ENCODE measurements at regions not wholly inside any gene's neighbourhood (a gene's known extent, or its start where the extent isn't known, plus 50 kb on each side); places are given as distances from the start of the nearest gene placed in this dataset.

- H3K27me3 Mint-ChIP-seq (ENCODE audit: unreplicated experiment), result peaks cover 12% of the 10 kb centered on the region
- H3K4me3 Mint-ChIP-seq (ENCODE audit: unreplicated experiment), result no peak overlapping the region
- DNase-seq (ENCODE audit: low spot score), result no peak
- H3K9me3 Mint-ChIP-seq (ENCODE audit: unreplicated experiment), result no peaks in the 10 kb centered on the region
- H3K27ac Mint-ChIP-seq (ENCODE audit: unreplicated experiment), result no peak overlapping the region
- no peaks in the 10 kb centered on the region for H3K4me1 Mint-ChIP-seq (ENCODE audit: unreplicated experiment)
- no peaks in the 10 kb centered on the region for H3K36me3 Mint-ChIP-seq (ENCODE audit: low read depth, unreplicated experiment)
- TF ChIP-seq CTCF (IDR thresholded peaks at IDR 0.05; ENCODE audit: unreplicated experiment), result no peak
These were observed 168.5 kb downstream of the OLFM1 start for GRCh38 chr9:135255841-135256580.

GRCh38 chr9:135256581-135257354, 169.3 kb downstream of the OLFM1 start:
- Mint-ChIP-seq H3K36me3 (ENCODE audit: low read depth, unreplicated experiment) (no peaks in the 10 kb centered on the region), H3K27ac (ENCODE audit: unreplicated experiment) (no peak overlapping the region), H3K4me3 (ENCODE audit: unreplicated experiment) (no peak overlapping the region), H3K9me3 (ENCODE audit: unreplicated experiment) (no peaks in the 10 kb centered on the region), H3K27me3 (ENCODE audit: unreplicated experiment) (peaks cover 11% of the 10 kb centered on the region), H3K4me1 (ENCODE audit: unreplicated experiment) (no peaks in the 10 kb centered on the region)
- DNase-seq (ENCODE audit: low spot score), result no peak
- no peak for TF ChIP-seq CTCF (IDR thresholded peaks at IDR 0.05; ENCODE audit: unreplicated experiment)

- Mint-ChIP-seq H3K4me3 (ENCODE audit: unreplicated experiment) (no peak overlapping the region), H3K9me3 (ENCODE audit: unreplicated experiment) (no peaks in the 10 kb centered on the region), H3K27me3 (ENCODE audit: unreplicated experiment) (peaks cover 3% of the 10 kb centered on the region), H3K27ac (ENCODE audit: unreplicated experiment) (no peak overlapping the region), H3K4me1 (ENCODE audit: unreplicated experiment) (no peaks in the 10 kb centered on the region), H3K36me3 (ENCODE audit: low read depth, unreplicated experiment) (no peaks in the 10 kb centered on the region)
- no peak for DNase-seq (ENCODE audit: low spot score)
- TF ChIP-seq CTCF (IDR thresholded peaks at IDR 0.05; ENCODE audit: unreplicated experiment), result no peak
These were observed 171.0 kb downstream of the OLFM1 start for GRCh38 chr9:135258461-135258860.

GRCh38 chr9:135259273-135259672, 171.8 kb downstream of the OLFM1 start:
- H3K27ac Mint-ChIP-seq (ENCODE audit: unreplicated experiment), result no peak overlapping the region
- peaks cover 3% of the 10 kb centered on the region for H3K27me3 Mint-ChIP-seq (ENCODE audit: unreplicated experiment)
- H3K9me3 Mint-ChIP-seq (ENCODE audit: unreplicated experiment), result no peaks in the 10 kb centered on the region
- no peaks in the 10 kb centered on the region for H3K4me1 Mint-ChIP-seq (ENCODE audit: unreplicated experiment)
- H3K4me3 Mint-ChIP-seq (ENCODE audit: unreplicated experiment), result no peak overlapping the region
- DNase-seq (ENCODE audit: low spot score), result no peak
- no peaks in the 10 kb centered on the region for H3K36me3 Mint-ChIP-seq (ENCODE audit: low read depth, unreplicated experiment)
- TF ChIP-seq CTCF (IDR thresholded peaks at IDR 0.05; ENCODE audit: unreplicated experiment), result no peak
